HG03135 (cell line): ENCODE measurements at regions not wholly inside any gene's neighbourhood (a gene's known extent, or its start where the extent isn't known, plus 50 kb on each side); places are given as distances from the start of the nearest gene placed in this dataset.
"Not testable (repeated sequence)": the region's sequence is repeated elsewhere in the genome, so short reads cannot be mapped to it uniquely, and the experiment has no call there.

Experiments used
- ATAC-seq: cut with Tn5 transposase; IDR thresholded peaks from one replicate; pipeline ENCODE4 v1.9.1; 2021; ENCODE audit warnings: mild to moderate bottlenecking, moderate library complexity; ENCODE audit not compliant: unreplicated experiment

GRCh38 chr4:181051931-181052330 is 1191.3 kb upstream of the TENM3 start:
- ATAC-seq = no peak

- no peak for ATAC-seq
Measured at GRCh38 chr4:181061787-181062186, 1181.4 kb upstream of the TENM3 start.

GRCh38 chr4:181063212-181063611 is 1180.0 kb upstream of the TENM3 start:
- no peak for ATAC-seq

- ATAC-seq = no peak
Measured at GRCh38 chr4:181077341-181077740, 1165.9 kb upstream of the TENM3 start.

- no peak for ATAC-seq
Measured at GRCh38 chr4:181078196-181078595, 1165.0 kb upstream of the TENM3 start.

GRCh38 chr4:181083757-181084361 is 1159.3 kb upstream of the TENM3 start:
- no peak for ATAC-seq

GRCh38 chr4:181085557-181085956 is 1157.6 kb upstream of the TENM3 start:
- ATAC-seq = no peak

- ATAC-seq = no peak
Measured at GRCh38 chr4:181105487-181105886, 1137.7 kb upstream of the TENM3 start.

- no peak for ATAC-seq
Measured at GRCh38 chr4:181106398-181106797, 1136.8 kb upstream of the TENM3 start.

- ATAC-seq = no peak
Measured at GRCh38 chr4:181108237-181108636, 1135.0 kb upstream of the TENM3 start.

GRCh38 chr4:181119186-181119585 is 1124.0 kb upstream of the TENM3 start:
- no peak for ATAC-seq

GRCh38 chr4:181121733-181122132 is 1121.5 kb upstream of the TENM3 start:
- no peak for ATAC-seq

GRCh38 chr4:181127171-181127570 is 1116.0 kb upstream of the TENM3 start:
- no peak for ATAC-seq

GRCh38 chr4:181130317-181130716 is 1112.9 kb upstream of the TENM3 start:
- ATAC-seq = not testable (repeated sequence)

- no peak for ATAC-seq
Measured at GRCh38 chr4:181137351-181137750, 1105.9 kb upstream of the TENM3 start.

- no peak for ATAC-seq
Measured at GRCh38 chr4:181138116-181138515, 1105.1 kb upstream of the TENM3 start.

GRCh38 chr4:181140037-181140603 is 1103.1 kb upstream of the TENM3 start:
- no peak for ATAC-seq

GRCh38 chr4:181143250-181143854 is 1099.8 kb upstream of the TENM3 start:
- ATAC-seq = peak; percentile 75

GRCh38 chr4:181146051-181146450 is 1097.2 kb upstream of the TENM3 start:
- no peak for ATAC-seq

GRCh38 chr4:181147416-181147951 is 1095.7 kb upstream of the TENM3 start:
- no peak for ATAC-seq

GRCh38 chr4:181148470-181148869 is 1094.7 kb upstream of the TENM3 start:
- no peak for ATAC-seq

GRCh38 chr4:181150191-181150590 is 1093.0 kb upstream of the TENM3 start:
- ATAC-seq = no peak
